ENCODE measurements at regions not wholly inside any gene's neighbourhood (a gene's known extent, or its start where the extent isn't known, plus 50 kb on each side); places are given as distances from the start of the nearest gene placed in this dataset.

- ATAC-seq (ENCODE audit: insufficient read depth, low FRiP score) (no peak), DNase-seq (no peak)
- H3K36me3 ChIP-seq (ENCODE audit: control insufficient read depth in 4 of 4, insufficient read depth in 4 of 4, low read length in 4 of 4), result no peaks in the 10 kb centered on the region
- TF ChIP-seq CTCF (IDR thresholded peaks at IDR 0.05; ENCODE audit: control extremely low read depth, extremely low read depth), result no peak
- H3K4me1 ChIP-seq (ENCODE audit: control insufficient read depth in 5 of 5, insufficient read depth in 5 of 5, low read length in 5 of 5), result peaks cover 0 to 5% (median 0%) of the 10 kb centered on the region in 5 donors
- H3K27ac ChIP-seq (ENCODE audit: low read depth in 1 of 2, low read length in 1 of 2), result no peak overlapping the region
- peaks cover 0 to 26% (median 19%) of the 10 kb centered on the region in 3 donors for H3K27me3 ChIP-seq (ENCODE audit: control insufficient read depth in 3 of 3, insufficient read depth in 3 of 3, low read length in 2 of 3)
- no peaks in the 10 kb centered on the region for H3K9me3 ChIP-seq (ENCODE audit: control insufficient read depth in 4 of 4, insufficient read depth in 3 of 4, low read length in 3 of 4)
- H3K9ac ChIP-seq (ENCODE audit: insufficient read depth in 1 of 2, low read length in 2 of 2), result no peak overlapping the region
- no peak overlapping the region for H3K4me3 ChIP-seq
- 88 to 90% methylated on average over 13 of the region's 13 CpGs for WGBS, 2 donors
Observed at GRCh38 chr1:157195521-157196244, 57.5 kb upstream of the ETV3 start.

GRCh38 chr1:157194731-157195520, 56.7 kb upstream of the ETV3 start:
- no peak overlapping the region for H3K27ac ChIP-seq (ENCODE audit: low read depth in 1 of 2, low read length in 1 of 2)
- H3K4me1 ChIP-seq (ENCODE audit: control insufficient read depth in 5 of 5, insufficient read depth in 5 of 5, low read length in 5 of 5), result peaks cover 0 to 5% (median 0%) of the 10 kb centered on the region in 5 donors
- no peaks in the 10 kb centered on the region for H3K36me3 ChIP-seq (ENCODE audit: control insufficient read depth in 4 of 4, insufficient read depth in 4 of 4, low read length in 4 of 4)
- WGBS, 2 donors, result 20 to 40% methylated on average over 60 to 67 of the region's 67 CpGs
- H3K27me3 ChIP-seq (ENCODE audit: control insufficient read depth in 3 of 3, insufficient read depth in 3 of 3, low read length in 2 of 3), result peaks cover 0 to 26% (median 19%) of the 10 kb centered on the region in 3 donors
- no peak overlapping the region for H3K9ac ChIP-seq (ENCODE audit: insufficient read depth in 1 of 2, low read length in 2 of 2)
- no peak overlapping the region for H3K4me3 ChIP-seq
- DNase-seq (no peak), ATAC-seq (ENCODE audit: insufficient read depth, low FRiP score) (no peak)
- no peaks in the 10 kb centered on the region for H3K9me3 ChIP-seq (ENCODE audit: control insufficient read depth in 4 of 4, insufficient read depth in 3 of 4, low read length in 3 of 4)
- no peak for TF ChIP-seq CTCF (IDR thresholded peaks at IDR 0.05; ENCODE audit: control extremely low read depth, extremely low read depth)

- peak; percentile 59 to 67 (median 59) for DNase-seq
- peak; percentile 23 for TF ChIP-seq CTCF (IDR thresholded peaks at IDR 0.05; ENCODE audit: control extremely low read depth, extremely low read depth)
- 44 to 46% methylated on average over 20 of the region's 20 CpGs for WGBS, 2 donors
- H3K4me3 ChIP-seq, result no peak overlapping the region
- no peaks in the 10 kb centered on the region for H3K36me3 ChIP-seq (ENCODE audit: control insufficient read depth in 4 of 4, insufficient read depth in 4 of 4, low read length in 4 of 4)
- peaks cover 0 to 5% (median 0%) of the 10 kb centered on the region in 5 donors for H3K4me1 ChIP-seq (ENCODE audit: control insufficient read depth in 5 of 5, insufficient read depth in 5 of 5, low read length in 5 of 5)
- H3K27me3 ChIP-seq (ENCODE audit: control insufficient read depth in 3 of 3, insufficient read depth in 3 of 3, low read length in 2 of 3), result peaks cover 0 to 26% (median 19%) of the 10 kb centered on the region in 3 donors
- H3K9ac ChIP-seq (ENCODE audit: insufficient read depth in 1 of 2, low read length in 2 of 2), result no peak overlapping the region
- H3K27ac ChIP-seq (ENCODE audit: low read depth in 1 of 2, low read length in 1 of 2), result no peak overlapping the region
- ATAC-seq (ENCODE audit: insufficient read depth, low FRiP score), result no peak
- H3K9me3 ChIP-seq (ENCODE audit: control insufficient read depth in 4 of 4, insufficient read depth in 3 of 4, low read length in 3 of 4), result no peaks in the 10 kb centered on the region
Observed at GRCh38 chr1:157193702-157194391, 55.7 kb upstream of the ETV3 start.

Measured in lung (tissue), 11 donors.